IMR-90 (cell line): ENCODE measurements at regions not wholly inside any gene's neighbourhood (a gene's known extent, or its start where the extent isn't known, plus 50 kb on each side); places are given as distances from the start of the nearest gene placed in this dataset.

ENCODE experiments used
- ATAC-seq: fragments of 200-7000 bp; cut with Tn5 transposase; 2 replicates; pipeline ENCODE4 v1.9.1; 2020; ENCODE audit warnings: low read depth, mild to moderate bottlenecking, moderate library complexity
- BruUV-seq: library from RNA; stranded (reverse); fragments of 400-500 nt; replicated peaks from 2 replicates; lab custom pipeline; 2021; lab: Mats Ljungman, UMichigan
- CTCF ChIA-PET: fragments of 300-600 bp; formaldehyde crosslinking; extraction: SDS; loops from one replicate; lab custom pipeline; 2021; ENCODE audit warnings: antibody characterized with exemption; lab: Yijun Ruan, JAX
- POLR2A ChIA-PET: fragments of 300-600 bp; sonication (Branson Sonifier 250); formaldehyde crosslinking; loops from one replicate; lab custom pipeline; 2022; ENCODE audit warnings: antibody characterized with exemption; ENCODE audit not compliant: unreplicated experiment; lab: Charles Lee
- DNase-seq: peaks from one replicate; pipeline ENCODE4 v3.0.0; 2013
- H2AFZ ChIP-seq: replicated peaks from 2 replicates; pipeline ENCODE3; 2013; ENCODE audit warnings: low read length, mild to moderate bottlenecking; ENCODE audit not compliant: poor library complexity
- H2AK5ac ChIP-seq: 2 replicates; pipeline ENCODE4 v1.6.1; 2013; ENCODE audit warnings: low read depth, low read length, inconsistent platforms
- H2AK9ac ChIP-seq: replicated peaks from 2 replicates; pipeline ENCODE3; 2013; ENCODE audit warnings: mild to moderate bottlenecking, low read depth, low read length, moderate library complexity; ENCODE audit not compliant: poor library complexity
- H2BK120ac ChIP-seq: 2 replicates; pipeline ENCODE4 v1.6.1; 2013; ENCODE audit warnings: low read depth, low read length, inconsistent platforms
- H2BK15ac ChIP-seq: 3 replicates; pipeline ENCODE4 v1.6.1; 2013; ENCODE audit warnings: low read depth, low read length, inconsistent platforms
- H2BK20ac ChIP-seq: 2 replicates; pipeline ENCODE4 v1.6.1; 2013; ENCODE audit warnings: low read depth, mild to moderate bottlenecking, inconsistent platforms, low read length, moderate library complexity
- H2BK5ac ChIP-seq: 2 replicates; pipeline ENCODE4 v1.6.1; 2013; ENCODE audit warnings: mild to moderate bottlenecking, low read depth, low read length, inconsistent platforms; ENCODE audit not compliant: poor library complexity, severe bottlenecking
- H3K14ac ChIP-seq: replicated peaks from 2 replicates; pipeline ENCODE4 v1.6.1; 2013; ENCODE audit warnings: low read depth, low read length, inconsistent platforms
- H3K18ac ChIP-seq: 2 replicates; pipeline ENCODE4 v1.6.1; 2013; ENCODE audit warnings: low read depth, low read length, control low read depth
- H3K23ac ChIP-seq: 2 replicates; pipeline ENCODE4 v1.6.1; 2013; ENCODE audit warnings: low read depth, low read length, inconsistent platforms
- H3K27ac ChIP-seq: 2 replicates; pipeline ENCODE4 v1.5.1; 2013; ENCODE audit warnings: mild to moderate bottlenecking, control low read depth, low read length; ENCODE audit not compliant: insufficient read depth
- H3K27me3 ChIP-seq: 2 replicates; pipeline ENCODE4 v1.6.1; 2013; ENCODE audit warnings: low read length; ENCODE audit not compliant: control insufficient read depth, insufficient read depth
- H3K36me3 ChIP-seq: 2 replicates; pipeline ENCODE4 v1.6.1; 2013; ENCODE audit warnings: low read length, mixed read lengths; ENCODE audit not compliant: control insufficient read depth, insufficient read depth
- H3K4ac ChIP-seq: 2 replicates; pipeline ENCODE4 v1.6.1; 2013; ENCODE audit warnings: low read depth, low read length, inconsistent platforms
- H3K4me1 ChIP-seq: 2 replicates; pipeline ENCODE4 v1.6.1; 2013; ENCODE audit warnings: low read length, mixed read lengths; ENCODE audit not compliant: control insufficient read depth, insufficient read depth
- H3K4me2 ChIP-seq: 2 replicates; pipeline ENCODE4 v1.6.1; 2013; ENCODE audit warnings: low read depth, mild to moderate bottlenecking, control low read depth, low read length, moderate library complexity
- H3K4me3 ChIP-seq: 2 replicates; pipeline ENCODE4 v1.5.1; 2013; ENCODE audit warnings: low read depth, mild to moderate bottlenecking, control low read depth, low read length, moderate library complexity; ENCODE audit not compliant: insufficient read depth
- H3K56ac ChIP-seq: 2 replicates; pipeline ENCODE4 v1.6.1; 2013; ENCODE audit warnings: low read length, inconsistent platforms; ENCODE audit not compliant: insufficient read depth; ENCODE audit errors: extremely low read depth
- H3K79me1 ChIP-seq, 2 experiments: 2 replicates each; pipeline ENCODE4 v1.6.1; 2013; ENCODE audit warnings: low read length in 2 of 2, inconsistent platforms in 1 of 2, low read depth in 1 of 2
- H3K9ac ChIP-seq: 2 replicates; pipeline ENCODE4 v1.6.1; 2013; ENCODE audit warnings: low read depth, low read length, control low read depth
- H3K9me1 ChIP-seq: 2 replicates; pipeline ENCODE4 v1.6.1; 2013; ENCODE audit warnings: low read length, inconsistent platforms; ENCODE audit not compliant: insufficient read depth
- H3K9me3 ChIP-seq: 2 replicates; pipeline ENCODE4 v1.6.1; 2013; ENCODE audit warnings: low read length; ENCODE audit not compliant: control insufficient read depth, insufficient read depth
- H4K20me1 ChIP-seq: 2 replicates; pipeline ENCODE4 v1.6.1; 2013; ENCODE audit warnings: low read length, inconsistent platforms; ENCODE audit not compliant: insufficient read depth
- H4K5ac ChIP-seq: 2 replicates; pipeline ENCODE4 v1.6.1; 2013; ENCODE audit warnings: mild to moderate bottlenecking, low read depth, low read length, control low read depth
- H4K8ac ChIP-seq, 2 experiments: 2 replicates each; pipeline ENCODE4 v1.6.1; 2013; ENCODE audit warnings: low read depth in 2 of 2, low read length in 2 of 2, control low read depth in 1 of 2, inconsistent platforms in 1 of 2
- H4K91ac ChIP-seq: 2 replicates; pipeline ENCODE4 v1.6.1; 2013; ENCODE audit warnings: low read depth, low read length, inconsistent platforms; ENCODE audit not compliant: insufficient read depth
- CEBPB ChIP-seq: IDR thresholded peaks from 2 replicates; pipeline ENCODE4 v1.6.1; 2012; ENCODE audit warnings: low read depth, low read length, improper control_type of control experiment
- ELK1 ChIP-seq: fragments of 150-350 bp; IDR thresholded peaks from 2 replicates; pipeline ENCODE4 v1.6.1; 2016; ENCODE audit warnings: low read depth, mild to moderate bottlenecking, low read length, moderate library complexity, borderline replicate concordance
- MAFK ChIP-seq: IDR thresholded peaks from 2 replicates; pipeline ENCODE4 v1.6.1; 2012; ENCODE audit warnings: low read depth, low read length, improper control_type of control experiment
- NFE2L2 ChIP-seq: fragments of 150-350 bp; IDR thresholded peaks from 2 replicates; pipeline ENCODE4 v1.6.1; 2016; ENCODE audit warnings: low read depth, mild to moderate bottlenecking, low read length
- POLR2A ChIP-seq: IDR thresholded peaks from 2 replicates; pipeline ENCODE4 v1.6.1; 2012; ENCODE audit warnings: mild to moderate bottlenecking, low read depth, low read length
- RCOR1 ChIP-seq: IDR thresholded peaks from 2 replicates; pipeline ENCODE4 v1.6.1; 2012; ENCODE audit warnings: mild to moderate bottlenecking, low read length, improper control_type of control experiment; ENCODE audit not compliant: insufficient replicate concordance
- RFX5 ChIP-seq: IDR thresholded peaks from 2 replicates; pipeline ENCODE4 v1.8.0; 2012; ENCODE audit warnings: low read depth, mild to moderate bottlenecking, low read length, moderate library complexity
- USF2 ChIP-seq: fragments of 150-350 bp; IDR thresholded peaks from 2 replicates; pipeline ENCODE4 v1.6.1; 2017; ENCODE audit warnings: mild to moderate bottlenecking, antibody characterized with exemption, low read length, low read depth
- WGBS, 2 experiments: methylation state at CpG; one replicate each; pipeline versions ENCODE4 v1.1.5 to v1.1.7; 2013; ENCODE audit warnings: missing lambda C conversion rate in 2 of 2; ENCODE audit not compliant: insufficient read length in 1 of 2; ENCODE audit errors: extremely low coverage in 2 of 2; 5-methylcytosine and 5-hydroxymethylcytosine counted together
- dilution Hi-C: fragments of 300-500 bp; cut with HindIII; formaldehyde crosslinking; loops from one replicate; pipeline ENCODE4 v1.14.3; 2018; ENCODE audit warnings: low sequenced_read_pairs; ENCODE audit not compliant: unreplicated experiment
- in situ Hi-C: fragments of 300-500 bp; cut with MboI; formaldehyde crosslinking; loops from 3 replicates; pipeline ENCODE4 v1.14.3; 2019; ENCODE audit warnings: low sequenced_read_pairs, inconsistent platforms, mixed read lengths
- intact Hi-C: fragments of 100-400 bp; cut with micrococcal nuclease; formaldehyde crosslinking; loops from 2 replicates; pipeline ENCODE4 v1.10.0; 2022

- CTCF ChIA-PET: no interaction called here
- no peak overlapping the region for H3K4me3 ChIP-seq
- no peak overlapping the region for H2BK5ac ChIP-seq
- in situ Hi-C loops (no loop called here), dilution Hi-C loops (no loop called here), intact Hi-C loops (no loop called here)
- H4K8ac ChIP-seq: no peak overlapping the region
- no TSS peak for BruUV-seq
- H4K20me1 ChIP-seq: no peaks in the 10 kb centered on the region
- H3K56ac ChIP-seq: no peak overlapping the region
- no peak overlapping the region for H2AFZ ChIP-seq
- H2BK120ac ChIP-seq: no peak overlapping the region
- H2BK20ac ChIP-seq: no peak overlapping the region
- no peak overlapping the region for H3K14ac ChIP-seq
- H3K4me1 ChIP-seq: no peaks in the 10 kb centered on the region
- H2AK5ac ChIP-seq: no peak overlapping the region
- no peak overlapping the region for H3K23ac ChIP-seq
- H4K91ac ChIP-seq: no peak overlapping the region
- no peak overlapping the region for H2BK15ac ChIP-seq
- WGBS, 2 experiments: no CpG with 5 or more reads among the region's 1 CpG
- TF ChIP-seq POLR2A: no peak
- TF ChIP-seq MAFK: no peak
- no peak for TF ChIP-seq USF2
- no peak for TF ChIP-seq NFE2L2
- no peak for TF ChIP-seq RFX5
- no peak for TF ChIP-seq ELK1
- TF ChIP-seq RCOR1: no peak
- TF ChIP-seq CEBPB: no peak
- H3K27me3 ChIP-seq: peaks cover 24% of the 10 kb centered on the region
- POLR2A ChIA-PET: no interaction called here
- H3K4ac ChIP-seq: no peak overlapping the region
- H3K36me3 ChIP-seq: no peaks in the 10 kb centered on the region
- no peak overlapping the region for H4K5ac ChIP-seq
- ATAC-seq: no peak
- H2AK9ac ChIP-seq: no peak overlapping the region
- no peak overlapping the region for H3K27ac ChIP-seq
- H3K9ac ChIP-seq: no peak overlapping the region
- no peaks in the 10 kb centered on the region for H3K9me3 ChIP-seq
- H3K4me2 ChIP-seq: no peak overlapping the region
- no peaks in the 10 kb centered on the region for H3K9me1 ChIP-seq
- no peak for DNase-seq
- H3K18ac ChIP-seq: no peak overlapping the region
- no peaks in the 10 kb centered on the region for H3K79me1 ChIP-seq
Observed at GRCh38 chr10:33930079-33930478, 595.6 kb upstream of the NRP1 start.
